GM18505 (cell line): ENCODE measurements at regions not wholly inside any gene's neighbourhood (a gene's known extent, or its start where the extent isn't known, plus 50 kb on each side); places are given as distances from the start of the nearest gene placed in this dataset.
"Not testable (repeated sequence)": the region's sequence is repeated elsewhere in the genome, so short reads cannot be mapped to it uniquely, and the experiment has no call there.

ENCODE experiments used
- ATAC-seq: cut with Tn5 transposase; IDR thresholded peaks from one replicate; pipeline ENCODE4 v1.9.1; 2021; ENCODE audit not compliant: unreplicated experiment
- POLR2A ChIP-seq: IDR thresholded peaks from 4 replicates; pipeline ENCODE4 v1.6.1; 2011; ENCODE audit warnings: borderline replicate concordance; ENCODE audit not compliant: insufficient read depth, insufficient read length; ENCODE audit errors: extremely low read depth

DNA sequence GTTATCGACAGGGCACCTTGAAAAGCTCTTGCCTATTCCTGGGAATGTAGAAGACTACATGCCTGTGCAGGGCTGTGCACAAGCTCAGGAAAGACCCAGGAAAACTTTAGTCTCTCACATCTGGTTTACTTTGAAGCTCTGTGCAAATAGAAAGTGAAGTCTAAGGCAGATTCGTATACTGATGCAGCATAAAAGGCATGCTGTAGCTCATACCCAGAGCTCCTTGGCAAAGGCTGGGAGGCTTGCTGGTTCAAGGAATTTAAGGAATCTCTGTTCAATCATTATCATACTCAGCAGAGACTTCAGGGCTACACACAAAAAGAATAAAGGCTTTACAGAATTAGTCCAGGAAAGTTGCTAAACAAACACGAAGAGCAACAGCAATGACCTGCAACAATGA, 192.0 kb downstream of the OTUD1 start:
- TF ChIP-seq POLR2A = no peak
- no peak for ATAC-seq

DNA sequence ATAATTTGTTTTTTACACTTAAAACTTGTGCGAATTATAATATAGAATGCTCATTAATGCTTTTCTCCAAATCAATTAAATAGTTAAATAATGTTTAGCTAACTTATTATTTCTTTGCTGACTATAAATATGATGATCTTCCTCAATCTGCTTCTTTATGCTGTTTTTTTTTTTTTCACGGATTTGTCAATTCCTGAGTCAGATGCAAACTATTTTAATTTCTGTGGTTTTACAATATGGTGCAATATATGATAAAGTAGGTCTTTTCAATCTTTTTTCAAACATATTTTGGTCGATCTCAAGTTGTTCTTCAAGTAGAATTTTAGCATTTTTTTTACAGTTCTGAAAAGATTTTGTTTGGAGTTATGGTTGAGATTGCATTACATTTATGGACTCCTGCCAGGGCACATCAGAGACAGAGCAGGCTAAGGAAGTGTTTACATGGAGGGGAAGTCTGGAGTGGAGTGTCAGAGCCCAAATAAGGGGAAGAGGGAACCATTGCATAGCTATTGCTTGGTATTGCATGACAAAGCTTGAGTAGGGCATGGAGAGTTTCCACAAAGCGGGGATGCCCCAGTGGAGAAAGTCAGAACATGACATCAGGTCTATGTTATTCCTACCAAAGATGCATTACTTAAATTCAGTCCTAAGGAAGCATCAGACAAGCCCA, 204.4 kb downstream of the OTUD1 start:
- no peak for ATAC-seq
- TF ChIP-seq POLR2A = no peak

DNA sequence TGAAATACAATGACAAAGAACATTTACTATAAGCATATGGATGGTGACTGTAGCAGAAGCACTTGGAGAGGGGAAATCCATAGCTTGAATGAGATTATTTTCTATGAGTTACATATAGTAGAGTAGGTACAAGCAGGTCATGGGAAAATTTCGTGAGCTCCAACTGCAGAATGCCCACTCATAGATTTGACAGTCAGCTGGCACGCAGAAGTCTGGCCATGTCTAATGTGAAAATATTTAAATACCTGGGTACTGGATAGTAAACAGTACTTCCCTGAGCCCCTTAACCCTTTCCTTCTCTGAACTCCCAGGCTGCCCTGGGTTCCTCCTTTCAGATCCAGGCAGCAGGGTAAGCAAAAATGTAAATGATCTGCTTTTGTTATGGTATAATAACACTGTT, 209.7 kb downstream of the OTUD1 start:
- ATAC-seq = no peak
- no peak for TF ChIP-seq POLR2A

DNA sequence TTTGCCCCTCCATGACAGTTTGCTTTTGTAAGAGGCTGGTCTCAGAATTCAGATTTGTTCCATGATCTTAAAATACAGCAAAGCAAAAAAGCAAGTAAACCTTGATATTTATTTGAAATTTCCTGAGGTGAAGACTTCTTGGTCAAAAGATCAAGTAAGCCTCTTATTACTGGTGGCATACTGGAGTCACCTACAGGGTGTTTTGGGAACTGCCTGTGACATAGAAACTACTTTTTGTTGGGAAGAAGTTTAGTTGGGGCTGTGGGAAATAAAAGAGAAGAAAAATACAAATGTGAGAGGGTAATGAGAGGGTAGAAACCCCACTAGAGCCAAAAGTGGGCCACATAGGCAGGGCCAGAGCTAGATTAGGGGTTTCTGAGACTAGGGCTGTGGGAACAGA, 217.9 kb downstream of the OTUD1 start:
- no peak for TF ChIP-seq POLR2A
- no peak for ATAC-seq

DNA sequence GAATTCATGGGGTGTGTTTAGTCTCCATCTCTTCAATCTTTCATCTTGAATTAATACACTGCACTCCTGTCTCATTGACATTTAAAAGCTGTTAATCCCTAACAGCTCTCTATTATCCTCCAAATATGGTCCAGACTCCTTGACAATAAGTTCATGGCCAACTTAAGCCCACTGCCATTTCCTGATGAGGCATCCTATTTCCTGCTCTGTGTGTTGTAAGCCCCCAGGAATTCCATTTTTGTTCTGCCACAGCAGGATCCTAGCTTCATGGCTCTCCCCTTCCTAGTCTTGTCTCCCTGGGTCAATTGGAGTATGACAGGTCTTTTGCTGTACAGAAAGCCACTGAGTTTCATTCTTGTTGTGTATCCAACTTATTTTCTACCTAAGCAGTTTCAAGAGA, 218.8 kb downstream of the OTUD1 start:
- ATAC-seq = no peak
- TF ChIP-seq POLR2A = no peak

DNA sequence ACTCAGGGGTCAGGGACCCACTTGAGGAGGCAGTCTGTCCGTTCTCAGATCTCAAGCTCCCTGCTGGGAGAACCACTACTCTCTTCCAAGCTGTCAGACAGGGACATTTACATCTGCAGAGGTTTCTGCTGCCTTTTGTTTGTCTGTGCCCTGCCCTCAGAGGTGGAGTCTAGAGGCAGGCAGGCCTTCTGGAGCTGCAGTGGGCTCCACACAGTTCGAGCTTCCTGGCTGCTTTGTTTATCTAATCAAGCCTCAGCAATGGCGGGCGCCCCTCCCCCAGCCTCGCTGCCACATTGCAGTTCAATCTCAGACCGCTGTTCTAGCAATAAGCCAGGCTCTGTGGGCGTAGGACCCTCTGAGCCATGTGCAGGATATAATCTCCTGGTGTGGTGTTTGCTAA, 233.0 kb downstream of the OTUD1 start:
- ATAC-seq = not testable (repeated sequence)

DNA sequence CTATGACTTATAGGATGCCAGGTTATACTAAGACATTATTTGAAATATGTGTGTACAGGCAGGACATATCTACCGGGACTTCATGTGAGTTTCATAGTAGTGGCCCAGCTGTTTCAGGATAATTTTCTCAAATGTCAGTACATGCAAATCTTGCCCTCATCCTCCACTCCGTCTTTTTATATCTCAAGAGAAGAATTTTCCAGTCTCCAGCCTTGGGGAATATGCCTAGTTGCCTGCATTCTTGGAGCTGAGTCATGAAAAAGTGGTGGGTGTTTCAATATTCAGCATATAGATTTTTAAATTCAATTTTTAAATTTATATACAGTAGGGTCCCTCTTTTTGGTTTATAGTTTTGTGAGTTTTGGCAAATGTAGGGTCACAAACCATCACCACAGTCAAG, 236.7 kb downstream of the OTUD1 start:
- TF ChIP-seq POLR2A = no peak
- ATAC-seq = no peak

DNA sequence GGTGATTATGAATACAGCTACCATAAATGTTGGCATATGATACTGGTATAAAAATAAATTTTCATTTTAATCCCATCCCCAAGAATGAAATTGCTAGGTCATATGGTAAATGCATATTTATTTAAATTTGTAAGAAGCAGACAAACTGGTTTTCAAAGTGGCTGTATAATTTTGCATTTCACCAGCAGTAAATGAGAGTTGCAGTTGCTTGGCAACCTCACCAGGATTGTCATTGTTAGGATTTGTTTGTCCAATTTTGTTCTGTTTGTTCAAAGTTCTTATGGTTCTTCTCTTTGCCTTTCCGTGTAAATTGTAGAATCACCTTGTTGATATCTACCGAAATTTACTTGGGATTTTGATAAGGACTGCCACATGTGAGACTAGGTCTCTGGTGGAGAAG, 237.4 kb downstream of the OTUD1 start:
- no peak for TF ChIP-seq POLR2A
- no peak for ATAC-seq

DNA sequence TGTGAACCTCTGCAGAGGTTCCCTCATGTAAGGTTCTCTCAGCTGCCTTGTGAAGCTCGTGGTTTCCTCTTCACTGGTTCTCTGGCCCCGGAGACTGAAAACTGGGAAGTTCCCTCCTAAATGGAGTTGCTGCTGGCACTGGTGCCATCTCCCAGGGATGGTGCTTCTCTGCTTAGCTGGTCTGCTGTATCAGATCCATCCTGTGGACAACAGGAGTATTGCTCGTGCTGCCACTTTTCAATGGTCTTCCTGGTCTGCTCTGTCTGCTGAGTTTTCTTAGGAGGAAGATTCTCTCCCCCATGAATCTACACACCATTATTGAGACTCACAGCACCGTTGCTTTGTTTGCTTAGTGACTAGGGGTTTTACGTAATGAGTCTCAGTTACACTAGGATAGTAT, 247.8 kb downstream of the OTUD1 start:
- ATAC-seq = no peak
- TF ChIP-seq POLR2A = no peak

DNA sequence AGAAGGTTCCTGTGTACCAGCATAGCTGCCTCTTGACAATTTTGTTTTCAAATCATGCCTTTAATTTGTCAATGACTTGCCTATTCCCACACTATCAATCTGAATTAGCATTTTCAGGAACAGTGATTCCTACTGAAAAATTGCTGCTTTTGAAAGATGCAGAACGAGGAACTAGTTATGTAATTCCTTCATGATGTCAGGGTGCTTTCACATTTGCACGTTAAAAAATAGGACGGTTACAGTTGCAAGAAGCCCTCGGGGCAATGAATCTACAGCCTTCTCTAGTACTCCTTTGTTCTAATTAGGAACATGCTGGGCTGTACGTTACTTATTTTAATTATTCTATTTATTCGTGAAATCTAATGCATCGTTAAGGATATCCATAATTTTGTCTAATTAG, 253.9 kb downstream of the OTUD1 start:
- no peak for ATAC-seq

DNA sequence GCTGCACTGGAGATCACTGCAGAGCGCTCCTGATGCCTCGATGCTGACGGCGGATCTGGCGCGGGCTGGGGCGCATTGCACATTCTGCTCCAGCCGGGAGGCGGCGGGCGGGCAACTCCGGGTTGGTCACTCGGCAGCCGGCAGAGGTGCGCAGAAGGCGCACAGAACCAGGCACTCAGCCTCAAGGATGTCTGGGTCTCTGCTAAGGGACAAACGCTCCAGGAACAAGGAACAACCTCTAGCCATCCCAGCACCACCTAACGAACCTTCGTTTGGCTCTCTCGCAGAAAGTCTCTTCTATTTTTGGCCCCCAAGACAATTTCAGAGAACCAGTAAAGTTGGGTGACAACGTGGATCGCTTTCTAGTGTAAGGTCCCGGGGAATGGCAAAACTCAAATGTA, 254.6 kb downstream of the OTUD1 start:
- TF ChIP-seq POLR2A = no peak
- no peak for ATAC-seq

More for the DNA sequence above, 253.9 kb downstream of the OTUD1 start:
- no peak for TF ChIP-seq POLR2A

DNA sequence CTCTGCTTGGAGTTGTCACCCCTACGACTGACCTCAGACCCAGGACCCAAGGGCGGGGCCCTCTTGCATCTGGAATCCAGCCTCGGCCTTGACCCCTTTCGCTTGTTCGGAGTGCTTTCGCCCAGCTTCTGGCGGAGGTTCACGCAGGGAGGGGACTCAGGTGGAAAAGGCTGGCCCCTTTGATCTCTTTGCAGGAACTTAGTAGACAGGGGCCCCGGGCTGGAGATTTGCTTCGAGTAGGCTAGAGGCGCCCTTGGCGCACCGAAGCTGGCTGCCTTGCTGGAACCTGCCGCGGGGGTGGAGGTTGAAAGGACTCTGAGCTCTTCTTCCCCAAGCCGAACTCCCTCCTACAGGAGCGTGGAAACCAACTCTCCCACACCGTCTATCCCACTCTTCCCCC, 255.1 kb downstream of the OTUD1 start:
- no peak for TF ChIP-seq POLR2A
- ATAC-seq = no peak

DNA sequence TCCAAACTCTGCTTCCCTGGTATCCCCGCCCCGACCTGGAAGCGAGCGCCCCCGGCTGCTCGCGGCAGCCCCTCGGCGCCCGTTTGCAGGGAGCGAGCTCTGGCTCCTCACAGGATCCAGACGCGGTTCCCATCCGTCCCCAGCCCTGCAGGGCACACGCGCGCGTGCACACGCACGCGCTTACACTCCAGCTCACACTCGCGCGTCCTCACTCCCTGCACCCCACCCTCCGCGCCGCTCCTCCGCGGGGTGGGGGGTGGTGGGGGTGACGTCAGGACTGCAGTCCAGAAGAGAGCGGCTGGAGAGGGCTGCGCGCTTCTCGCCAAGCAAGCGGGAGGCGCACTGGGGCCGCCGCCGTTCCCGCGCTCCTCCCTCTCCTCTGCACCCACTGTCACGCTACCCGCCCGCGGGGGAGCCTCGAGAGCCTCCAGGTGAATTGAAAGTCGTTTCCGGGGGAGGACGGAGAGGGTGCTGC, 255.6 kb downstream of the OTUD1 start:
- TF ChIP-seq POLR2A = no peak
- no peak for ATAC-seq

DNA sequence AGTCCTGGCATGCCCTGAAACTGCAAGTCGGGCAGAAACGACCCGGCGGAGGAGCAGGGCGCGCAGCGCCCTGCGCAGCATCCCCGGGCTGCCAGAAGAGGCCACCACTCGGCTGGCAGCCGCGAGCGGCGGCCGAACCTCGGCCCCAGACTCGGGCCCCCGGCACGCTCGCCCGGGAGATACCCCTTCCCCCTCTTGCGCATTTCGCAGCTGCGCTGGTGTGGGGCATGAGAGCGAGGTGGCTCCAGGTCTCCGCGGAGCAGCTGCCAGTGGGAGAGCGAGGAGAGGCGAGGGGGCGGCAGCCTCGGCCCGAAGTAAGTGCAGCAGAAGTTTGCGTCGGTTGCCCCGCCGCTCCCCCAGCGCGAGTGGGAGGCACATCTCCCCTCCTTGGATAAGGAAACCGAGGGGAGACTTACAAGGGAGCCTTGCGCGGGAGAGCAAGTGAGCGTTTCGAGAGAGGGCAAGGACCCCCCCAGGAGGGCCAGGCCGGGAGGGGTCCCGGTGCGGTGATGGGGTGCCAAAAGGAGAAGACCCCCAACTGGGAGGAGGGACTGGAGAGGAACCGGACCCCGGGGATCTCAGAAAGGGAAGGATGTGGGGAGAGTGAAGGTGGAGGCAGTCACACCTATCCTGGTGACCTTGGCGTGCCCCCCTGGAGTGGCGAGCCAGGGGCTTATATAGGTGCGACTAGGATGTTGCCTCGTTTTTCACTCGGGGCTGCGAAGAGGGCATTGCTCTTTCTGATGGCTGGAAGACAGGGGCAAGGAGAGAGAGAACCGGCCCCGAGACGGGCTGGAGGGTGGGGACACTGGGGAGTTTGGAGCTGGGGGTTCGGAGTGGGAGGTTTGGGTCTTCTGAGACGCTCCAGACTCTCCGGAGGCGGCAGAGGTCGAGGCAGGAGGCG, 256.3 kb downstream of the OTUD1 start:
- TF ChIP-seq POLR2A = no peak
- ATAC-seq = no peak
